Ovary (tissue), 3 donors: ENCODE measurements at regions not wholly inside any gene's neighbourhood (a gene's known extent, or its start where the extent isn't known, plus 50 kb on each side); places are given as distances from the start of the nearest gene placed in this dataset.

Source experiments
- CTCF ChIP-seq, 3 donors: fragments of 450-650 bp in 2 of 3; fragments of 200-600 bp in 1 of 3; IDR thresholded peaks; one replicate each; pipeline versions ENCODE4 v1.5.1 to v1.8.0; 2016 to 2022; ENCODE audit warnings: antibody characterized with exemption in 3 of 3, mild to moderate bottlenecking in 1 of 3
- POLR2A ChIP-seq: fragments of 450-650 bp; IDR thresholded peaks from one replicate; pipeline ENCODE4 v1.6.1; 2017; ENCODE audit warnings: antibody characterized with exemption, mild to moderate bottlenecking, moderate library complexity
- donor health status: DM: no; HTN: no; CAD: no.

- TF ChIP-seq CTCF (IDR thresholded peaks at IDR 0.05) (no peak), POLR2A (no peak)
These were observed 231.8 kb downstream of the PTEN start for GRCh38 chr10:88095223-88095721.
